GM19238 (cell line): ENCODE measurements at regions not wholly inside any gene's neighbourhood (a gene's known extent, or its start where the extent isn't known, plus 50 kb on each side); places are given as distances from the start of the nearest gene placed in this dataset.
"Not testable (repeated sequence)": the region's sequence is repeated elsewhere in the genome, so short reads cannot be mapped to it uniquely, and the experiment has no call there.

Source experiments
- DNase-seq: peaks from one replicate; pipeline ENCODE4 v3.0.0; 2011; ENCODE audit warnings: low spot score; ENCODE audit not compliant: insufficient read length

- DNase-seq, result no peak
These were observed 1075.8 kb upstream of the FLRT2 start for GRCh38 chr14:84454114-84454513.

- no peak for DNase-seq
These were observed 1073.0 kb upstream of the FLRT2 start for GRCh38 chr14:84456946-84457345.

- no peak for DNase-seq
These were observed 1071.1 kb upstream of the FLRT2 start for GRCh38 chr14:84458881-84459280.

GRCh38 chr14:84465880-84466279, 1064.1 kb upstream of the FLRT2 start:
- DNase-seq, result no peak

GRCh38 chr14:84468153-84468552, 1061.8 kb upstream of the FLRT2 start:
- DNase-seq, result no peak

- no peak for DNase-seq
These were observed 1051.9 kb upstream of the FLRT2 start for GRCh38 chr14:84477996-84478395.

GRCh38 chr14:84482256-84483071, 1047.5 kb upstream of the FLRT2 start:
- no peak for DNase-seq

- DNase-seq, result no peak
These were observed 1046.9 kb upstream of the FLRT2 start for GRCh38 chr14:84483072-84483420.

GRCh38 chr14:84484243-84484642, 1045.7 kb upstream of the FLRT2 start:
- DNase-seq, result not testable (repeated sequence)

- no peak for DNase-seq
These were observed 1044.9 kb upstream of the FLRT2 start for GRCh38 chr14:84485036-84485435.

GRCh38 chr14:84490081-84490480, 1039.9 kb upstream of the FLRT2 start:
- no peak for DNase-seq

GRCh38 chr14:84492685-84493084, 1037.3 kb upstream of the FLRT2 start:
- DNase-seq, result no peak

- DNase-seq, result no peak
These were observed 1036.2 kb upstream of the FLRT2 start for GRCh38 chr14:84493779-84494178.

GRCh38 chr14:84496677-84497076, 1033.3 kb upstream of the FLRT2 start:
- no peak for DNase-seq

- DNase-seq, result not testable (repeated sequence)
These were observed 1017.1 kb upstream of the FLRT2 start for GRCh38 chr14:84512823-84513222.

GRCh38 chr14:84519836-84520235, 1010.1 kb upstream of the FLRT2 start:
- no peak for DNase-seq

- DNase-seq, result no peak
These were observed 1009.1 kb upstream of the FLRT2 start for GRCh38 chr14:84520711-84521338.

- no peak for DNase-seq
These were observed 1006.2 kb upstream of the FLRT2 start for GRCh38 chr14:84523746-84524145.

- no peak for DNase-seq
These were observed 1002.2 kb upstream of the FLRT2 start for GRCh38 chr14:84527706-84528105.

GRCh38 chr14:84532016-84532415, 997.9 kb upstream of the FLRT2 start:
- DNase-seq, result no peak

GRCh38 chr14:84533181-84533725, 996.7 kb upstream of the FLRT2 start:
- DNase-seq, result no peak

GRCh38 chr14:84533791-84534190, 996.2 kb upstream of the FLRT2 start:
- DNase-seq, result no peak

- no peak for DNase-seq
These were observed 994.5 kb upstream of the FLRT2 start for GRCh38 chr14:84535484-84535883.
